Sigmoid colon (tissue), 6 donors: ENCODE measurements at regions not wholly inside any gene's neighbourhood (a gene's known extent, or its start where the extent isn't known, plus 50 kb on each side); places are given as distances from the start of the nearest gene placed in this dataset.

ENCODE experiments used
- DNase-seq: peaks from one replicate; pipeline ENCODE4 v3.0.0-alpha.2; 2019
- H3K27ac ChIP-seq, 4 donors: fragments of 200-600 bp; sonication (generic); one replicate each; pipeline ENCODE4 v1.5.1; 2016 to 2019; ENCODE audit warnings: mild to moderate bottlenecking in 1 of 4
- H3K27me3 ChIP-seq, 3 donors: fragments of 200-600 bp; sonication (generic); one replicate each; pipeline ENCODE4 v1.5.1; 2019; ENCODE audit warnings: mild to moderate bottlenecking in 1 of 3
- H3K36me3 ChIP-seq, 4 donors: fragments of 200-600 bp; sonication (generic); one replicate each; pipeline ENCODE4 v1.5.1; 2016 to 2019
- H3K4me1 ChIP-seq, 4 donors: fragments of 200-600 bp; sonication (generic); one replicate each; pipeline ENCODE4 v1.5.1; 2017 to 2019
- H3K4me3 ChIP-seq, 4 donors: fragments of 200-600 bp; sonication (generic); one replicate each; pipeline ENCODE4 v1.5.1; 2017 to 2019; ENCODE audit warnings: mild to moderate bottlenecking in 2 of 4, moderate library complexity in 1 of 4
- H3K9me3 ChIP-seq, 4 donors: fragments of 200-600 bp in 3 of 4; sonication (generic) in 3 of 4; one replicate each; pipeline versions ENCODE4 v1.5.1 to v1.6.1; 2013 to 2019
- CTCF ChIP-seq, 4 experiments: fragments of 450-650 bp in 3 of 4; fragments of 200-600 bp in 1 of 4; IDR thresholded peaks; one replicate each; pipeline ENCODE4 v1.5.1; 2016 to 2019; ENCODE audit warnings: antibody characterized with exemption in 4 of 4, mild to moderate bottlenecking in 3 of 4, moderate library complexity in 2 of 4
- EP300 ChIP-seq, 4 donors: sonication (generic); formaldehyde crosslinking; IDR thresholded peaks; one replicate each; pipeline ENCODE4 v1.6.1; 2017; ENCODE audit warnings: antibody characterized with exemption in 4 of 4
- POLR2A ChIP-seq, 2 donors: fragments of 450-650 bp; IDR thresholded peaks; one replicate each; pipeline ENCODE4 v1.6.1; 2016; ENCODE audit warnings: antibody characterized with exemption in 2 of 2, mild to moderate bottlenecking in 2 of 2, moderate library complexity in 2 of 2
- POLR2AphosphoS5 ChIP-seq, 4 donors: sonication (generic); formaldehyde crosslinking; IDR thresholded peaks; one replicate each; pipeline ENCODE4 v1.6.1; 2017; ENCODE audit warnings: antibody characterized with exemption in 4 of 4
- WGBS, 2 donors: extraction: QIAGEN DNeasy Blood & Tissue Kit; methylation state at CpG; one replicate each; pipeline ENCODE4 v1.1.7; 2013; 5-methylcytosine and 5-hydroxymethylcytosine counted together
- intact Hi-C: fragments of 100-400 bp; cut with DNase I; formaldehyde crosslinking; loops from one replicate; pipeline ENCODE4 v1.15.1; 2023
- donor health status: healthy with polysubstance abuse.
- donor health status: healthy.

DNA sequence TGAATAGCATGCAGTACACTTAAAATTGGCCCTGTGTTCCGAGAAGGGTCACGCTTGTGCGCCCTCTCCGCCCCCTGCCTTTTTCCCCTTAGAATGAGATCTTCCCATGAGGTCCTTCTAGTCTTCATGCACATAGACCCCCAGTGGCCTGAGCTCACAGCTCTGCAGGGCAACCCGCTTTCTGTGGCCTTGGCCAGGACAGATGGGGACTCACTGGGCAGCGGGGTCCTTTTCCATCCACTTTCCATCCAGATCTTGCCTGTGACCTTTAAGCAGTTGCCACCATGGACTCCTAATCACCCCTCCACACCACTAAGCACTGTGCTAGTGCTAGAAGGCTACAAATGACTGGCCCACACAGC, 244.4 kb downstream of the UACA start:
- Histone ChIP-seq H3K4me1 (no peaks in the 10 kb centered on the region), H3K27me3 (no peaks in the 10 kb centered on the region), H3K9me3 (no peaks in the 10 kb centered on the region), H3K36me3 (no peaks in the 10 kb centered on the region), H3K4me3 (no peak overlapping the region), H3K27ac (no peak overlapping the region)
- DNase-seq = peak; percentile 40
- 96 to 98% methylated on average over 6 of the region's 6 CpGs for WGBS, 2 donors
- intact Hi-C loops = no loop called here
- TF ChIP-seq POLR2AphosphoS5 (IDR thresholded peaks at IDR 0.05) (no peak), CTCF (IDR thresholded peaks at IDR 0.05) (no peak), EP300 (IDR thresholded peaks at IDR 0.05) (no peak), POLR2A (IDR thresholded peaks at IDR 0.05) (no peak)

DNA sequence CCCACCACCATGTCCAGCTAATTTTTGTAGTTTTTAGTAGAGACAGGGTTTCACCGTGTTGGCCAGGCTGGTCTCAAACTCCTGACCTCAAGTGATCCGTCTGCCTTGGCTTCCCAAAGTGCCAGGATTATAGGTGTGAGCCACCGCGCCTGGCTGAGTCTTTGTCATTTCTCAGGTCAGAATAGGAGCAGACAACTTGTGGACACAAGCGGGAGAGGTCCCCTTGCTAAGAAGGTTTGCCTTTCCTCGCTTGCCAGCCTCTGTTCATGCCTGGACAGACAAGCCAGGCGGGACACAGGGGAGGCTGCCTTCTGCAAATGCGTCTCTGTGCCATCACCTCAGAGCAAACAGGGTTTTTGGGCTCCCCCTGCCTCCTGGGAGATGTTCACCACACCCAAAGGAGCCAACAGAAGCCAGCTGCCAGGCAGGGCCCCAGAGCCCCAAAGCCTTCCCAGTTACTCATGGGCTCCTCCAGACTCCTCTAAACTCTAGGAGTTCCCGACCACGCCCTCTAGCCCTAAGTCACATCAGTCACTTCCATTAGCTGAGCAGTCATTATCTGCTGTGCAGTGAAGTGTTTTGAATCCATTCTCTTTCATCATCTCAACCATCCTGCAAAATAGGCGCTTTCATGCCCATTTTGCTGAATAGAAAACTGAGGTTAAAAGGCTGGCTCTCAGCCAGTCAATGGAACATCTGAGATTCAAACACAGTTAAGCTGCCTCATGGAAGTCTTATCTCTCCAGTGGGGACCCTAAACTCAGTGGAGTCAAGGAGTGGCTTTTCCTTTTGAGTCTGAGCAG, 245.0 kb downstream of the UACA start:
- TF ChIP-seq CTCF (IDR thresholded peaks at IDR 0.05) (no peak), POLR2A (IDR thresholded peaks at IDR 0.05) (no peak), POLR2AphosphoS5 (IDR thresholded peaks at IDR 0.05) (no peak), EP300 (IDR thresholded peaks at IDR 0.05) (no peak)
- intact Hi-C loops = no loop called here
- Histone ChIP-seq H3K4me1 (no peaks in the 10 kb centered on the region), H3K9me3 (no peaks in the 10 kb centered on the region), H3K27ac (no peak overlapping the region), H3K36me3 (no peaks in the 10 kb centered on the region), H3K4me3 (no peak overlapping the region), H3K27me3 (no peaks in the 10 kb centered on the region)
- DNase-seq = peak; percentile 30
- 87 to 95% methylated on average over 11 of the region's 11 CpGs for WGBS, 2 donors

DNA sequence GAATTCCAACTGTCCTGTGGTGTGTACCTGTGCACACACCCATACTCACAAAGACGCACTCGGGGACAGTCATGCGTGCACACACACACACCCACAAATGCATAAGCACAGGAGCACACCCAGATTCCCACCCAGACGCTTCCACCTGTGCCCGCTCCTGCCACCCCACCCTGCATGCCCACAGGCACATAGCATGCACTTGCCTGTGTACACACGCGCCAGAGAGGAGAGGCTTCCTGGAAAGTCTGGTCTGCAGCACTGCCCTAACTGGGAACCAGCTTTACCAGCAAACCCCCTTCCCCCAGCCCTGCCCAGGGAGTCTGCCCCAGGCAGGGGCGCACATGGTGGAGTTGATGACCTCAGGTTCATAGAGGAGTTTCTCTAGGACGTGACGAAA, 246.2 kb downstream of the UACA start:
- TF ChIP-seq EP300 (IDR thresholded peaks at IDR 0.05) = no peak
- TF ChIP-seq CTCF (IDR thresholded peaks at IDR 0.05) = no peak
- TF ChIP-seq POLR2AphosphoS5 (IDR thresholded peaks at IDR 0.05) = no peak
- TF ChIP-seq POLR2A (IDR thresholded peaks at IDR 0.05) = no peak
- 48 to 83% methylated on average over 10 of the region's 10 CpGs for WGBS, 2 donors
- intact Hi-C loops = no loop called here

GRCh38 chr15:70516408-70517193, 246.8 kb downstream of the UACA start:
- TF ChIP-seq POLR2A (IDR thresholded peaks at IDR 0.05) = no peak
- TF ChIP-seq EP300 (IDR thresholded peaks at IDR 0.05) = no peak
- TF ChIP-seq CTCF (IDR thresholded peaks at IDR 0.05) = no peak
- TF ChIP-seq POLR2AphosphoS5 (IDR thresholded peaks at IDR 0.05) = no peak
- no peak overlapping the region for H3K4me3 ChIP-seq
- intact Hi-C loops = no loop called here
- no peak overlapping the region for H3K27ac ChIP-seq
- WGBS, 2 donors = 82 to 90% methylated on average over 6 of the region's 6 CpGs
- H3K4me1 ChIP-seq = no peaks in the 10 kb centered on the region
- no peak for DNase-seq
- H3K36me3 ChIP-seq = no peaks in the 10 kb centered on the region
- H3K27me3 ChIP-seq = no peaks in the 10 kb centered on the region
- H3K9me3 ChIP-seq = peaks cover 0 to 3% (median 0%) of the 10 kb centered on the region in 4 donors

More for the DNA sequence above, 246.2 kb downstream of the UACA start:
- H3K9me3 ChIP-seq = no peaks in the 10 kb centered on the region
- H3K36me3 ChIP-seq = no peaks in the 10 kb centered on the region
- no peak for DNase-seq
- no peaks in the 10 kb centered on the region for H3K27me3 ChIP-seq
- no peak overlapping the region for H3K4me3 ChIP-seq
- H3K4me1 ChIP-seq = no peaks in the 10 kb centered on the region
- H3K27ac ChIP-seq = no peak overlapping the region
